ENCODE measurements at regions not wholly inside any gene's neighbourhood (a gene's known extent, or its start where the extent isn't known, plus 50 kb on each side); places are given as distances from the start of the nearest gene placed in this dataset. TPM values are rescaled to one million over a fixed set of nuclear protein-coding genes. Genes with fewer than 3 reads are reported as not detected.

GRCh38 chr10:3838460-3839437, 53.7 kb upstream of the KLF6 start:
- H3K4me3 Mint-ChIP-seq: no peak overlapping the region
- TF ChIP-seq CTCF (IDR thresholded peaks at IDR 0.05): no peak; the same call in 1 of the 2 replicates
- H3K27me3 Mint-ChIP-seq (ENCODE audit: insufficient read depth): no peaks in the 10 kb centered on the region
- no peaks in the 10 kb centered on the region for H3K9me3 Mint-ChIP-seq
- H3K27ac Mint-ChIP-seq: no peak overlapping the region
- no peak for DNase-seq
- peaks cover 27% of the 10 kb centered on the region for H3K4me1 Mint-ChIP-seq (ENCODE audit: low read depth)
- H3K36me3 Mint-ChIP-seq (ENCODE audit: low read depth): no peaks in the 10 kb centered on the region

- H3K27me3 Mint-ChIP-seq (ENCODE audit: insufficient read depth): no peaks in the 10 kb centered on the region
- no peak overlapping the region for H3K4me3 Mint-ChIP-seq
- no peaks in the 10 kb centered on the region for H3K36me3 Mint-ChIP-seq (ENCODE audit: low read depth)
- peaks cover 27% of the 10 kb centered on the region for H3K4me1 Mint-ChIP-seq (ENCODE audit: low read depth)
- DNase-seq: no peak
- no peak for TF ChIP-seq CTCF (IDR thresholded peaks at IDR 0.05)
- H3K27ac Mint-ChIP-seq: no peak overlapping the region
- no peaks in the 10 kb centered on the region for H3K9me3 Mint-ChIP-seq
Measured at GRCh38 chr10:3837647-3838459, 52.8 kb upstream of the KLF6 start.

GRCh38 chr10:3836222-3836820, 51.3 kb upstream of the KLF6 start:
- no peak overlapping the region for H3K4me3 Mint-ChIP-seq
- no peak for DNase-seq
- H3K9me3 Mint-ChIP-seq: no peaks in the 10 kb centered on the region
- TF ChIP-seq CTCF (IDR thresholded peaks at IDR 0.05): no peak
- peaks cover 34% of the 10 kb centered on the region for H3K4me1 Mint-ChIP-seq (ENCODE audit: low read depth)
- H3K27me3 Mint-ChIP-seq (ENCODE audit: insufficient read depth): no peaks in the 10 kb centered on the region
- H3K36me3 Mint-ChIP-seq (ENCODE audit: low read depth): no peaks in the 10 kb centered on the region
- no peak overlapping the region for H3K27ac Mint-ChIP-seq

GRCh38 chr10:3835770-3836169, 50.8 kb upstream of the KLF6 start:
- H3K9me3 Mint-ChIP-seq: no peaks in the 10 kb centered on the region
- H3K4me1 Mint-ChIP-seq (ENCODE audit: low read depth): peaks cover 34% of the 10 kb centered on the region
- no peaks in the 10 kb centered on the region for H3K27me3 Mint-ChIP-seq (ENCODE audit: insufficient read depth)
- H3K27ac Mint-ChIP-seq: no peak overlapping the region
- DNase-seq: no peak
- no peak overlapping the region for H3K4me3 Mint-ChIP-seq
- no peaks in the 10 kb centered on the region for H3K36me3 Mint-ChIP-seq (ENCODE audit: low read depth)
- no peak for TF ChIP-seq CTCF (IDR thresholded peaks at IDR 0.05)

GRCh38 chr10:3834947-3835346, 49.9 kb upstream of the KLF6 start:
- DNase-seq: no peak
- no peak overlapping the region for H3K27ac Mint-ChIP-seq
- TF ChIP-seq CTCF (IDR thresholded peaks at IDR 0.05): no peak
- peaks cover 34% of the 10 kb centered on the region for H3K4me1 Mint-ChIP-seq (ENCODE audit: low read depth)
- H3K36me3 Mint-ChIP-seq (ENCODE audit: low read depth): no peaks in the 10 kb centered on the region
- H3K4me3 Mint-ChIP-seq: no peak overlapping the region
- no peaks in the 10 kb centered on the region for H3K27me3 Mint-ChIP-seq (ENCODE audit: insufficient read depth)
- H3K9me3 Mint-ChIP-seq: no peaks in the 10 kb centered on the region

Small RNA genes in the stretch of these regions (microRNA-seq; reads per million reads assigned to microRNA genes)
- not detected for gene MIR6078

Data from HFFc6 (cell line).